ENCODE measurements at regions not wholly inside any gene's neighbourhood (a gene's known extent, or its start where the extent isn't known, plus 50 kb on each side); places are given as distances from the start of the nearest gene placed in this dataset.

DNA sequence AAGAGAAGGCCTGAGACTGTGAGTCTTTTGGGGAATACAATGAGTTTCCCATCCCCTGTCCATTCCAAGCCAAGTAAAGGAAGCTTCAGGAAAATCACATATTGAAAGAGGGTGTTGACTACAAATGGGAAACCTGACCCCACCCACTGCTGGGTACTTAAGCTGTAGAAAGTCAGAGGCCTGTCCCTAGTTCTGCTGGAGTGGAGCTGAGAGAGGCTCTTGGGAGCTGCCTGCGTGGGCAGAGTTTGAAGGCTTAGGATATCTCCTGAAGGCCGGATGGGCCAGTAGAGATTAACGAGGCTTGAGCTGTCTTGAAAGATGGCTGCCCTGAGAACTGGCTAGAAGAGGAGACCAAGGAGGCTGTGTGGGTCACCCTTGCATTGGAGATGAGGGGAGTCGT lies 176.2 kb upstream of the NECTIN1 start:
- TF ChIP-seq, protein P1, sequence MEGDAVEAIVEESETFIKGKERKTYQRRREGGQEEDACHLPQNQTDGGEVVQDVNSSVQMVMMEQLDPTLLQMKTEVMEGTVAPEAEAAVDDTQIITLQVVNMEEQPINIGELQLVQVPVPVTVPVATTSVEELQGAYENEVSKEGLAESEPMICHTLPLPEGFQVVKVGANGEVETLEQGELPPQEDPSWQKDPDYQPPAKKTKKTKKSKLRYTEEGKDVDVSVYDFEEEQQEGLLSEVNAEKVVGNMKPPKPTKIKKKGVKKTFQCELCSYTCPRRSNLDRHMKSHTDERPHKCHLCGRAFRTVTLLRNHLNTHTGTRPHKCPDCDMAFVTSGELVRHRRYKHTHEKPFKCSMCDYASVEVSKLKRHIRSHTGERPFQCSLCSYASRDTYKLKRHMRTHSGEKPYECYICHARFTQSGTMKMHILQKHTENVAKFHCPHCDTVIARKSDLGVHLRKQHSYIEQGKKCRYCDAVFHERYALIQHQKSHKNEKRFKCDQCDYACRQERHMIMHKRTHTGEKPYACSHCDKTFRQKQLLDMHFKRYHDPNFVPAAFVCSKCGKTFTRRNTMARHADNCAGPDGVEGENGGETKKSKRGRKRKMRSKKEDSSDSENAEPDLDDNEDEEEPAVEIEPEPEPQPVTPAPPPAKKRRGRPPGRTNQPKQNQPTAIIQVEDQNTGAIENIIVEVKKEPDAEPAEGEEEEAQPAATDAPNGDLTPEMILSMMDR (IDR thresholded peaks at IDR 0.05; ENCODE audit: extremely low read depth in 1 of 2, insufficient read depth in 1 of 2, low read depth in 1 of 2, low read length in 2 of 2): no peak
- TF ChIP-seq GATA2 (IDR thresholded peaks at IDR 0.05; ENCODE audit: insufficient read depth, insufficient read length, low read depth, low read length) (no peak), POLR2A (IDR thresholded peaks at IDR 0.05; ENCODE audit: low read depth, low read length) (no peak)

Data from endothelial cell of umbilical vein (primary cell).